ENCODE measurements at regions not wholly inside any gene's neighbourhood (a gene's known extent, or its start where the extent isn't known, plus 50 kb on each side); places are given as distances from the start of the nearest gene placed in this dataset.
"Not testable (repeated sequence)": the region's sequence is repeated elsewhere in the genome, so short reads cannot be mapped to it uniquely, and the experiment has no call there.

DNA sequence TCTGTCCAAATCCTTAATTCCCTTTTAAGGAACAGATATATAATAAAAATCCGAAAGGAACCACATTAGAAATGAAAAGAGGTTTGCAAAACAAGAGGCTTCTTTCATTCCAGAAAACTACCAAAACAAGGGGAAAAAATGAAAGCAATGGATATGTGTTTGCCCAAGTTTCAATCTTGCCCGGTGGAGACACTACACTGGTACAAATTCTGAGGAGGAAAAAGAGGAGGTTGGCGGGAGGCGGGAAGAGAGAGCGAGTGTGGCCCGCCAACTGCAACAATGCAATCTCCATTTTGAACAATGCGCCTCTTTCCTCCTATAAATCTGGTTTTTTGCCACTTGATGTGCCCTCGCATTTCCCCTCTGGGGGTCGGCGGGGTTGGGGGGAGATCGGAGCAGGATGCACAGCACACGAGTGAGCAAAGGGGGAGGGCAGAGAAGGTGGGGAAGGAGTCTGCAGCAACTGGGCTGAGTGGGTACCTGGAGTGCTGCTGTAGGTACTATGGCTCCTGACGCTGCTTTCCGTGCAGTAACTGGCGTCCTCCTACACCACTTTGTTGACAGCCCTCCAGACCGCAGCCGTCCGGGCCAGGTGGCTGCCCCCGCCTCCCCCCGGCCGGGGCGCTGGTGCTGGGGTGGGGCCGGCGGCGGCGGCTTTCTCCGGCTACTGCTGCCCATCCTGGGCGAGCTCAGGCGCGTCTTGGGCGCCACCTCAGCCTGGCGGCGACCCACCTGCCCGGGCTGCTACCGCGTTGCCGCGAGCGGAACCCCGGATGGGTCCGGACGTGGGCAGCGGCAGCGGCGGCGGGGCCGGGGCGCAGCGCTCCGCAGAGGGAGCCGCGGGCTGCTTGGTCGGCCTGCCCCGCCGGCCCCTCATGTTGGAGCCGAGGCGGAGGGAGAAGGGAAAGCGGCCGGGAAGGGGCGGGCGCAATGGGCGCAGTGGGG is 93.8 kb upstream of the PLEKHM1 start:
- Histone ChIP-seq H4K20me1 (ENCODE audit: low read length) (peaks cover 6% of the 10 kb centered on the region; the same call in 1 of the 2 replicates), H3K9ac (ENCODE audit: low read length) (peak overlapping the region; percentile 72), H3K4me1 (ENCODE audit: insufficient read depth, low read length) (peaks cover 12% of the 10 kb centered on the region), H3K27ac (ENCODE audit: low read length) (peak overlapping the region; percentile 57), H3K9me3 (ENCODE audit: low read length) (no peaks in the 10 kb centered on the region), H3K4me2 (ENCODE audit: low read length) (peak overlapping the region; percentile 83), H3F3A (ENCODE audit: low read length, unreplicated experiment) (no peaks in the 10 kb centered on the region), H3K4me3 (ENCODE audit: low read length) (peak overlapping the region; percentile 74), H2AFZ (ENCODE audit: low read length) (peak overlapping the region; percentile 71), H3K36me3 (ENCODE audit: low read depth, low read length) (peaks cover 12% of the 10 kb centered on the region; the same call in 1 of the 2 replicates), H3K79me2 (ENCODE audit: low read length) (peaks cover 51% of the 10 kb centered on the region), H3K27me3 (ENCODE audit: low read length) (no peaks in the 10 kb centered on the region), H3K9me2 (replicated peaks; ENCODE audit: low read length) (no peaks in the 10 kb centered on the region)
- POLR2A ChIA-PET (ENCODE audit: unreplicated experiment): interaction anchor here (0.6 kb wide), 2 partner anchors 101 to 213 kb away, joined by 3 to 4 read pairs; no protein-coding TSS in a partner anchor
- TF ChIP-seq EZH2phosphoT487 (IDR thresholded peaks at IDR 0.05; ENCODE audit: borderline replicate concordance, low read length): no peak
- TF ChIP-seq EZH2 (IDR thresholded peaks at IDR 0.05; ENCODE audit: low read length, unreplicated experiment): no peak
- TF ChIP-seq, protein P1, sequence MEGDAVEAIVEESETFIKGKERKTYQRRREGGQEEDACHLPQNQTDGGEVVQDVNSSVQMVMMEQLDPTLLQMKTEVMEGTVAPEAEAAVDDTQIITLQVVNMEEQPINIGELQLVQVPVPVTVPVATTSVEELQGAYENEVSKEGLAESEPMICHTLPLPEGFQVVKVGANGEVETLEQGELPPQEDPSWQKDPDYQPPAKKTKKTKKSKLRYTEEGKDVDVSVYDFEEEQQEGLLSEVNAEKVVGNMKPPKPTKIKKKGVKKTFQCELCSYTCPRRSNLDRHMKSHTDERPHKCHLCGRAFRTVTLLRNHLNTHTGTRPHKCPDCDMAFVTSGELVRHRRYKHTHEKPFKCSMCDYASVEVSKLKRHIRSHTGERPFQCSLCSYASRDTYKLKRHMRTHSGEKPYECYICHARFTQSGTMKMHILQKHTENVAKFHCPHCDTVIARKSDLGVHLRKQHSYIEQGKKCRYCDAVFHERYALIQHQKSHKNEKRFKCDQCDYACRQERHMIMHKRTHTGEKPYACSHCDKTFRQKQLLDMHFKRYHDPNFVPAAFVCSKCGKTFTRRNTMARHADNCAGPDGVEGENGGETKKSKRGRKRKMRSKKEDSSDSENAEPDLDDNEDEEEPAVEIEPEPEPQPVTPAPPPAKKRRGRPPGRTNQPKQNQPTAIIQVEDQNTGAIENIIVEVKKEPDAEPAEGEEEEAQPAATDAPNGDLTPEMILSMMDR (conservative IDR thresholded peaks at IDR 0.05; ENCODE audit: low read depth, low read length): no peak
- CTCF ChIA-PET: interaction anchor here (0.5 kb wide), 1 partner anchor 682 kb away, joined by 3 read pairs; no protein-coding TSS in a partner anchor
- DNase-seq (peak; percentile 91), ATAC-seq (peak; percentile 66)
- no TSS peak for BruUV-seq (replicated peaks)
- intact Hi-C loops (cut with micrococcal nuclease): loop anchor here (2.0 kb wide), 1 partner anchor 156 kb away; no protein-coding TSS in a partner anchor

DNA sequence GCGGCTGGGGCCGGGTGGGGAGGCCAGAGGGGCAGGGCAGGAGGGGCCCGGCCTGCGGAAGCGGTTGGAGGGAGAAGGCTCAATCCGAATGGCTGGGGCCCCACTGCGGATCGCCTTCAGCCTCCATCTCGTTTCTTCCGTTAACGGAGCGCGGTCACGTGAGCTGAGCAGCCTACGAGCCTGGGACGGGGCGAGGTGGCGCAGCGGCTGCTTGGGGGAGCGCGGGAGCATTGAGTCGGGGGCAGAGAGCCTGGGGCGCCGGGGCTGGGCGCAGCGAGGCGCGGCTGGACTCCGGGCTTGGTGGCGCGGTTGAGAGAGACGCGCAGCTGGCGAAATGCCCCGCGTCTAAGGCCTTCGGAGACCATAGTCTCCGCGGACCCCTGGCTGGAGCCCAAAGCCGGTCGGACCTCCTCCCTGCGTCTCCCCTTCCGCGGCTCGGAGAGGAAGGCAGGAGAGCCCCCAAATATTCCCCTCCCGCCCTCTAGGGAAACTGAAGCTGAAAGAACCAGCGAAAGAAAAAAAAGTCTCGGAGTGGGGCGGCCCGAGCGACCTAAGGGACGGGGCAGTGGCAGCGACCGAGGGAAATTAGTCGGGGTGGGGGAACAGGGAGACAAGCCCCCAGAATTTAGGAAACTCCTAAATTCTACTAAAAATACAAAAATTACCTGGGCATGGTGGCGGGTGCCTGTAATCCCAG is 94.7 kb upstream of the PLEKHM1 start:
- H3K36me3 ChIP-seq (ENCODE audit: low read depth, low read length): peaks cover 12% of the 10 kb centered on the region; the same call in 1 of the 2 replicates
- peak overlapping the region; percentile 74 for H3K4me3 ChIP-seq (ENCODE audit: low read length)
- ChIA-PET CTCF (interaction anchor here (0.5 kb wide), 1 partner anchor 682 kb away, joined by 3 read pairs; no protein-coding TSS in a partner anchor), POLR2A (ENCODE audit: unreplicated experiment) (interaction anchor here (0.7 kb wide), 1 partner anchor 153 kb away, joined by 3 read pairs; no protein-coding TSS in a partner anchor)
- H3K9ac ChIP-seq (ENCODE audit: low read length): peak overlapping the region; percentile 72
- peaks cover 12% of the 10 kb centered on the region for H3K4me1 ChIP-seq (ENCODE audit: insufficient read depth, low read length)
- H3K4me2 ChIP-seq (ENCODE audit: low read length): peak overlapping the region; percentile 83
- BruUV-seq (replicated peaks): TSS peak; percentile 61
- DNase-seq: peak; percentile 85
- H3K9me2 ChIP-seq (replicated peaks; ENCODE audit: low read length); H3K9me3 ChIP-seq (ENCODE audit: low read length); H3F3A ChIP-seq (ENCODE audit: low read length, unreplicated experiment); H3K27me3 ChIP-seq (ENCODE audit: low read length); H4K20me1 ChIP-seq (ENCODE audit: low read length): not testable (repeated sequence)
- intact Hi-C loops (cut with micrococcal nuclease): loop anchor here (2.0 kb wide), 1 partner anchor 156 kb away; no protein-coding TSS in a partner anchor
- H2AFZ ChIP-seq (ENCODE audit: low read length): peak overlapping the region; percentile 71
- H3K27ac ChIP-seq (ENCODE audit: low read length): peak overlapping the region; percentile 57
- peak; percentile 58 for ATAC-seq
- TF ChIP-seq, protein P1 (conservative IDR thresholded peaks at IDR 0.05; ENCODE audit: low read depth, low read length): peak; percentile 36; the same call in 1 of the 2 replicates
- H3K79me2 ChIP-seq (ENCODE audit: low read length): peaks cover 43% of the 10 kb centered on the region

DNA sequence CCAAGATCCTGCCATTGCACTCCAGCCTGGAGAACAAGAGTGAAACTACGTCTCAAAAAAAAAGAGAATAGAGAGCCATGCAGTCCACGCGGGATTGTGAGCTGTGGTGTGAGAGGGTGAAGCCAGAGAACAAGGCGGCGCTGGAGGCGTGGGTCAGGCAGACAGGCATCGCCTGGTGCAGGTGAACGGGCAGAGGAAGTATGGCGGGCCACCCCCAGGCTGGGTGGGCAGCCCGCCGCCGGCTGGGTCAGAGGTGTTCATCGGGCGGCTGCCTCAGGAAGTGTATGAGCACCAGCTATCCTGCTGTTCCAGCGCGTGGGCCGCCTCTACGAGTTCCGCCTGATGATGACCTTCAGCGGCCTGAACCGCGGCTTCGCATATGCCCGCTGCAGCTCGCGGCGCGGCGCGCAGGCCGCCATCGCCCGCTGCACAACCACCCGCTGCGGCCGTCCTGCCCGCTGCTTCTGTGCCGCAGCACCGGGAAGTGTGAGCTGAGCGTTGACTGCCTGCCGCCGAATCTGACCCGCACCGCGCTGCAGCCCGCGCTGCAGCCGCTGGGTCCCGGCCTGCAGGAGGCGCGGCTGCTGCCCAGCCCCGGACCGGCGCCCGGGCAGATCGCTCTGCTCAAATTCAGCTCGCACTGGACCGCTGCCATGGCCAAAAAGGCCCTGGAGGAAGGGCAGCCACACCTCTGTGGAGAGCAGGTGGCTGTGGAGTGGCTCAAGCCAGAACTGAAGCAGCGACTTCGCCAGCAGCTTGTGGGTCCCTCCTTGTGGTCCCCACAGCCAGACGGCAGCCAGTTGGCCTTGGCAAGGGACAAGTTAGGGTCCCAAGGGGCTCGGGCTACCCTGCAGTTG is 95.5 kb upstream of the PLEKHM1 start:
- Histone ChIP-seq H3K79me2 (ENCODE audit: low read length) (peaks cover 34% of the 10 kb centered on the region), H2AFZ (ENCODE audit: low read length) (peak overlapping the region; percentile 71), H3K4me1 (ENCODE audit: insufficient read depth, low read length) (peaks cover 12% of the 10 kb centered on the region), H3K9ac (ENCODE audit: low read length) (peak overlapping the region; percentile 72), H3K4me2 (ENCODE audit: low read length) (peak overlapping the region; percentile 83), H3K4me3 (ENCODE audit: low read length) (peak overlapping the region; percentile 74)
- H3K27me3 ChIP-seq (ENCODE audit: low read length); H3K27ac ChIP-seq (ENCODE audit: low read length); H3K9me3 ChIP-seq (ENCODE audit: low read length); H3K36me3 ChIP-seq (ENCODE audit: low read depth, low read length); BruUV-seq (replicated peaks); H3K9me2 ChIP-seq (replicated peaks; ENCODE audit: low read length); H3F3A ChIP-seq (ENCODE audit: low read length, unreplicated experiment); H4K20me1 ChIP-seq (ENCODE audit: low read length): not testable (repeated sequence)
- peak; percentile 45 for ATAC-seq
- DNase-seq: peak; percentile 69
- intact Hi-C loops (cut with micrococcal nuclease): loop anchor here (2.0 kb wide), 1 partner anchor 157 kb away; no protein-coding TSS in a partner anchor
- CTCF ChIA-PET: interaction anchor here (1.0 kb wide), 1 partner anchor 674 kb away, joined by 9 read pairs; no protein-coding TSS in a partner anchor
- POLR2A ChIA-PET (ENCODE audit: unreplicated experiment): interaction anchor here (0.7 kb wide), 2 partner anchors 154 to 240 kb away, joined by 3 read pairs; no protein-coding TSS in a partner anchor

DNA sequence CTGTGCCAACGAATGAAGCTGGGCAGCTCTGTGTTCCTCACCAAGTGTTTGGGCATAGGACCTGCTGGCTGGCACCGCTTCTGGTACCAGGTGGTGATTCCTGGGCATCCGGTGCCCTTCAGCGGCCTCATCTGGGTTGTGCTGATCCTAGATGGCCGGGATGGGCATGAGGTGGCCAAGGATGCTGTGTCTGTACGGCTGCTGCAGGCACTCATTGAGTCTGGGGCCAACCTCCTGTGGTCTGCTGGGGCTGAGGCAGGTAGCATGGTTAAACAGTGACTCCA is 96.1 kb upstream of the PLEKHM1 start:
- H3K9me2 ChIP-seq (replicated peaks; ENCODE audit: low read length); H3K27ac ChIP-seq (ENCODE audit: low read length); BruUV-seq (replicated peaks); H3K36me3 ChIP-seq (ENCODE audit: low read depth, low read length); H3F3A ChIP-seq (ENCODE audit: low read length, unreplicated experiment); H3K9ac ChIP-seq (ENCODE audit: low read length); H3K27me3 ChIP-seq (ENCODE audit: low read length); intact Hi-C loops (cut with micrococcal nuclease); H3K9me3 ChIP-seq (ENCODE audit: low read length); H4K20me1 ChIP-seq (ENCODE audit: low read length); DNase-seq; ATAC-seq: not testable (repeated sequence)
- H3K4me1 ChIP-seq (ENCODE audit: insufficient read depth, low read length): peaks cover 12% of the 10 kb centered on the region
- ChIA-PET CTCF (interaction anchor here (1.0 kb wide), 1 partner anchor 673 kb away, joined by 9 read pairs; no protein-coding TSS in a partner anchor), POLR2A (ENCODE audit: unreplicated experiment) (interaction anchor here (0.7 kb wide), 1 partner anchor 241 kb away, joined by 3 read pairs; no protein-coding TSS in a partner anchor)
- peak overlapping the region; percentile 74 for H3K4me3 ChIP-seq (ENCODE audit: low read length)
- H2AFZ ChIP-seq (ENCODE audit: low read length): peak overlapping the region; percentile 71
- peak overlapping the region; percentile 83 for H3K4me2 ChIP-seq (ENCODE audit: low read length)
- peaks cover 29% of the 10 kb centered on the region for H3K79me2 ChIP-seq (ENCODE audit: low read length)
